DMS53 (cell line): ENCODE measurements at regions not wholly inside any gene's neighbourhood (a gene's known extent, or its start where the extent isn't known, plus 50 kb on each side); places are given as distances from the start of the nearest gene placed in this dataset.

Source experiments
- DNase-seq: peaks from one replicate; lab custom pipeline; 2025; lab: John Stamatoyannopoulos, UW

DNA sequence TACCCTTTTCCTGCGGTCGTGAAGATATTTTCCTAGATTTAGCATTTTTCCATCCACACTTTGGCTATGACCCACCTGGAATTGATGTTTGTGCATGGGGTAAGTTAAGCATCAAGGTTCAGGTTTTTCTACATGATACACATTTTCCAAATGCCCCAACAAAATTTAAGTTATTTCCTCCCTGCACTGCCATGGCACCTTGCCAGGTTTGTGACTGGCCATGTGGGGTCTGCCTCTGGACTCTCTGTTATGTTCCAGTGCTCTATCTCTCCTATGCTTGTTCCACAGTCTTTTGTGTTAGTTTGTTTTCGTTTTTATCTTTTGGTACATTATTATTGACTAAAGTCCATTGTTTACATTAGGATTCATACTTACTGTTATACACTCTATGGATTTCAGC, 934.3 kb downstream of the TBC1D22A start:
- DNase-seq: no peak

DNA sequence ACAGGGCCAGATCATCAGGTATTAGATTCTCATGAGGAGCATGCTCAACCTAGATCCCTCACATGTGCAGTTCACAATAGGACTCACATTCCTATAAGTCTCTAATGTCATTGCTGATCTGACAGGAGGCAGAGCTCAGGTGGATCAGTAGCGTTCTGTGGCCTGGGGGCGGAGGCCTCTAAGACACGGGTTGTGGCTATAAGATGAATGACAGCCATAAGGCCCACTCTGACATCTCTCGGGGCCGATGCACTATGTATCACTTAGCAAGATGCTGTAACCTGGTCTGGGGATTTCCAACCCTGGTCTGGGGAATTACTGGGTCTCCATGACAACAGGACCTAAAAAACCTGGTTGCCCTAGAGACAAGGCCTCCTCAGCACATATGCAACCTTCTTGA, 932.7 kb downstream of the TBC1D22A start:
- DNase-seq: no peak

DNA sequence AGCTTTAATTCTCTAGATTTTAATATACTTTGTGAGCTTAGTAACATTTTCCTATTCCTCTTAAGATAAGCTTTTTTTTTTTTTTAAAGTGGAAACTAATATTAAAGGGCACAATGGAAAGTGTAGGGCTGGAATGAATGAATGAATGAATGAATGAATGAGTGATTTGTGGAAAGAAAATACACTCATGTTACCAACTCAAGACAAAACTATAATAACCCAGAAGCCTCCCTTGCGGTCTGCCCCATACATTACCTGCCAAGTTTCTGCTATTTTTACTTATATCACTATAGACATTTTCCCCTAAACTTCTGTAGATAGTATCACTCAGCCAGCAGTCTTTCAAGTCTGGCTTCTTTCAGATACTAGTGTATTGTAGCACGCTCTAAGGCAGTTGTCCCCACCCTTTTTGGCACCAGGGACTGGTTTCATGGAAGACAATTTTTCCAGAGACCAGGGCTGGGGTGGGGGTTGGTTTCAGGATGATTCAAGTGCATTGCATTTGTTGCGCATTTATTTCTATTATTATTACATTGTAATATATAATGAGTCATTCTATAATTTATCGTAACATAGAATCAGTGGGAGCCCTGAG, 932.2 kb downstream of the TBC1D22A start:
- DNase-seq: no peak

DNA sequence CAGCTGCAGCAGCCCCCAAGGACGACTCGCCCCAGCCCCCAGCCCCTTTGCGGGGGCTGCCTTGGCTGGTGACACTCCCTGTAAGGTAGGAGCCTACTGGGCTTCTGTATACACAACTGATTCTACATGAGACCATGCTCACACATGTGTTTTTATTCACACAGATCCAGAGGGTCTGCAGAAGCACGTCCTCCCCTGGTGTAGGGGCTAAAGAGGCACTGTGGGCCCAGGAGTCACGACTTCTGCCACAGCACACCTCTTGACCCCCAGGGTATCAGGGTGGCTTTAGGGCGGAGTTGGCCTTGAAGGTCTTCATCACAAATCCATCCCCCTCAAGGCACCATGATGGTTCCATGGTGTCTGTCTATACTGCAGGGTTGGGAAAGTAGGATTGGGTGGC, 931.2 kb downstream of the TBC1D22A start:
- no peak for DNase-seq

DNA sequence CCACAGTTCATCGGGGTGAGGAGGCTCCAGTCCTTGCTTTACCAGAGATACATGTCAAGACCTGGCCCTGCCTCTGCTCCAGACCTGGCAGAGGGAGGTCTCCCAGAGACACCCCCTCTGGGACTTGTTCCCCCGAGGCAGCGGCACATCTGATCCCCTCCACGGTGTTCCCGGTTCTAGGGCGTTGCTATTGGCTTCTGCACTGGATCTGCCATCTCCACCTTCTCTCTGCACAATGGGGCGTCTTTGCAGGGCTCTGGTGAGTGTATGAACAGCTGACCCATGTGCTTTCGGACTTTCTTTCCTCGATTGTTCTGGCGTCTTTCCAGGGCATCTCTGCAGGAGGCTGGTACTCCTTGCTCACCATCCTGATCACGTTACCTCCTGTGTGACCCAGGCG, 930.4 kb downstream of the TBC1D22A start:
- DNase-seq: no peak

DNA sequence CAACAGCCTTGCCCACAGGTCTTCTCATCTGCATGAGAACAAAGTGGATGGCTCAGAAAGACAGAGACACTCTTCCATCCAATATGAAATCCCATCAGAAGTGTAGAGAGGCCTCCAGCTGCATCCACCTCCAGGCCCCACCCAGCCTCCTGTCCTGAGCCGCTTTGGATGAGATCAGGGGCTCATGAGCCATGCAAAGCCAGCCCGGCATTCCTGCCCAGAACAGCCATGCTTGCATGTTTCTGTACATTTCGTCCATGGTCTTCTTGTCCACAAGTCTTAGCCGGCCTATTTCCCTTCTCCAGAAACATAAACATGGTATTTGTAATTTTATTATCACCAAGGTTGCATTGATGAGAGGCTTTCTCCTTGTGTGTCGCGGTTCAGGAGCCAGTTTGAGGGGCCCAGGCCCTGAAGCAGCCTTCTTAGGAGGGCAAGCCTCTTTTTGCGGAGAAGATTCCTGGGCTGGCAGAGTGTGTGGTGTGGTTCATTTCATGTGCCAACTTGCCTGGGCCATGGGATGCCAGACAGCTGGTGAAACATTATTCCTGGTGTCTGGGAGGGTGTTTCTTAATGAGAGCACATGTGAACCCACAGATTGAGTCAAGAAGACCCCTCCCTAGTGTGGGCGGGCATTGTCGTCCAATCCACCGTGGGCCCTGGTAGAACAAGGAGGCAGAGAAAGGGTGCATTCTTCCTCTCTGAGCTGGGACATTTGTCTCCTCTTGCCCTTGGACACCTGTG, 928.9 kb downstream of the TBC1D22A start:
- no peak for DNase-seq

DNA sequence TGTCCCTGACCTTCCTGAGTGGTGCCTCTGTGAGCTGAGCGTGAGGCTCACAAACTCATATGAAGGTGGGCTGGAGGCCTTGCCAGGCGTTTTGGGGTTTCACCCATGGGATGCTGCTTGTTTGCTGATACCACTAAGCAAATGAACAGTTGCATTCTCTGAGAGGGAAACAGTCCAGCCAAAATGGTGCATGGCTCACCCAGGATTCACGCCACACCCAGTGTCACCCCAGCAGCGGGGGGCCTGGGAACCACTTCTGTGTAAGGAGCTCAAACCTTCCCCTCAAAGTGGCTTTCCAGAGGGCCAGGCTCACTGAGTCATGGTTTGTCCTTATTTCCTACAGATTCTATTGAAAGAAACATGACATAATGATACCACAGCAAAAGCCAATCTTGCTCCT, 928.1 kb downstream of the TBC1D22A start:
- DNase-seq: no peak

DNA sequence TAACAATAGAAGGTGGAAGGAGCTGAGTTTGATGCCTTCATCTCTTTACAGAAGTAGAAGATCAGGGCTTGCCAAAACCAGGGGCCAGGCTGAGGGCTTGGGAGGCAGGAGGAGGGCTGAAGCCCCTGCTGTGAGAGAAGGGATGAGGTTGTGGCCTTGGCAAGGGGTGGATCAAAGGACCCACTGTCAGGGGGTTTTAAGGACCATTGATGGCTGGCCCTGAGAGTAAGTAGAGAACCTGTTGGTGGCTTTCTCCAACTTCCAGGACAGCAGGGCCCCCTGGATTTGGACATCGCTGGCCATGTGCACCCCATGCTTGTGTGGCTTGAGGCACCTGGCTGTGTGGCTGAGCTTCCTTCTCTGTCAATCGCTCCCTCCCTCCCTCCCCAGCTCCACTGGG, 927.7 kb downstream of the TBC1D22A start:
- no peak for DNase-seq

DNA sequence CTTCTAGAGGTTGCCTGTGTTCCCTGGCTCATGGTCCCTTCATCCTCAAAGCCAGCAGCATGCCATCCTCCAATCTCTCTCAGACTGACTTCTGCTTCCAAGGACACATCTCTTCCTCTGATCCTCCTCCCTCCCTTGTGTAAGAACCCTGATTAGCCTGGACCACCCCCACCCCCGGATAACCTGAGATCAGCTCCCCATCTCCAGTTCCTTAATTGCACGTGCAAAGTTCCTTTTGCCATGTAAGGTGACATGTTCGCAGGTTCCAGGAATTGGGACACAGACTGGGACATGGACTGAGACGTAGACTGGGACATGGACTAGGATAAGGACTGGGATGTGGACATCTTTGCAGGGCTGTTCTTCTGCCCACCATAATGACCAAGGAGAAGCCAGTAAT, 925.3 kb downstream of the TBC1D22A start:
- DNase-seq: no peak

DNA sequence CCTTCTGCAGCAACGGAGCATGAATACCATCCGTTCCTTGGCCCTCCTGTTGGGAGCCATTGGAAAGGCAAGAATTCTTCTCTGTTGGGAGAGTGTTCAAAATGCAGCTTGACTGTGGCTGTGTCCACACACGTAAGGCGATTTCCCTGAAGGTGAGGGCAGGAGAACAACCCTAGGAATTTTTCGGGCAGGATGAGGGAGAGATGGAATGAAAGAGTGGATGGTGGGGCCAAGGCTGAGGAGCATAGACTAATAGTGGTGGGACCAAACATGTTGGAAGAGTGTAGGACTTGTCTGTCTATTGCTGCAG, 924.9 kb downstream of the TBC1D22A start:
- no peak for DNase-seq

DNA sequence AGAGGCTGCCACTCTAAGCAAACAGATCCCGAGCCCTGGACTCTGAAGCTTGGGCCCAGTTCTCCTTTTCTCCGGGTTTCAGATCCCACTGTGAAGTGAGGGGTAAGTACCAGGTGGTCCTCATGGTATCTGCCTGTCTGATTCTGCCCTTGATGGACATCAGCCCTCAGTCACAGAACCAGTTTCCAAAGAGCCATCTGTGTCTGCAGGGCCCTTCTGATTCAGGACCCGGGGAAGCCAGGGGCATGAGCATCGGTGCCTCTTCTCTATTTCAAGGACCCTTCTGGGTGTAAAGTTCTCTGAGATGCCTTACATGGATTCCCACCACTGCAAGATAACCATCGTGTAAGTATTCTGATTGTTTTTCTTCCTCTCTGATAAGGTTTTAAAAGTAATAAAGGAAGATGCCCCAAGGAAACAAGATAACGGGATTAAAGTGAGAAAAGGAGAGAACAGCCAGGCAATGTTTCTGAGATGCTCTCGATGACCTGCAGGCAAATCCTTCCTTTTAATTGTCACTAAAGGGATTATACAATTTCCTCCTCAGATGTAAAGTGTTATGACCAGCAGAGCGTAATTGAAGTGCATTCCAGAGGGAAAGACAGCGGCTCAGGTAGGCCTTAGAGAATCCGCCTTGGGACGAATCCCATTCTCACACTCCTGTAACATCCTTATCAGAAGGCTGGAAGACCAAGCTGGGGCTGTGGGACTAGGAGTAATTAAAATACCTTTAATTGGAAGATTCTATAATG, 924.3 kb downstream of the TBC1D22A start:
- no peak for DNase-seq

DNA sequence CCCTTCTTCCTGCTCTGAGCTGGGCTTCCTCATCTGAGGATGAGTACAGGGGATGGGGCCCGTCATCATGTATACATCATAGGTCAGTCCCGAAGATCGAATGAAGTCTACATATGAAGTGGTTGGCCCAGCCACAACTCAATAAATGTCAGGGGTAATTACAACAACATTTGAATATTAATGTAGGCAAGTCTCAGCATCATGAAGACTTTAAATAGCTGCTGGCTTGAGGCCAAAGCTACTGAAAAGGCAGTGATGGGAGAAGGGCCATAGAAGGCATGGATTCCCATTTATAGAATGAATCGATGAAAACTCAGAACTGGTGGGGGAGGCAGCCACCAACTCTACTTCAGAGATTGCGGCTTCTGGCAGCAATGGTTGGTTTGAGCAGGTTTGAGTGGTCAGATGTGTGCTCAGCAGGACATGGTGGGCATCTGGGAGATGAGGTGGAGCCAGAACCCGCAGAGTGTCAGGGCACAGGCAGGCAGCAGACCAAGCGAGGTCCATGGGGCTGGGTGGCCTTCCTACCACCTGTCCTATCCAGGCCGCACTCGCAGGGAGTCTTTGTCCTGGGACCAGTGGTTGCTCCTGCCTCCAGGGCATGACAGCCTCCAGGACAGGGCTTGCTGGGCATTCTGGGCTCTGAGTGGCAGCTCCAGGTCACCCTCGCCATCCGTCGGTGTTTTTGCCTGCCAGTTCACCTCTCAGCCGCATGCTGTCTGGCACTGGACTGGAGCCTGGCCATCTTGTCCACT, 919.1 kb downstream of the TBC1D22A start:
- DNase-seq: no peak

DNA sequence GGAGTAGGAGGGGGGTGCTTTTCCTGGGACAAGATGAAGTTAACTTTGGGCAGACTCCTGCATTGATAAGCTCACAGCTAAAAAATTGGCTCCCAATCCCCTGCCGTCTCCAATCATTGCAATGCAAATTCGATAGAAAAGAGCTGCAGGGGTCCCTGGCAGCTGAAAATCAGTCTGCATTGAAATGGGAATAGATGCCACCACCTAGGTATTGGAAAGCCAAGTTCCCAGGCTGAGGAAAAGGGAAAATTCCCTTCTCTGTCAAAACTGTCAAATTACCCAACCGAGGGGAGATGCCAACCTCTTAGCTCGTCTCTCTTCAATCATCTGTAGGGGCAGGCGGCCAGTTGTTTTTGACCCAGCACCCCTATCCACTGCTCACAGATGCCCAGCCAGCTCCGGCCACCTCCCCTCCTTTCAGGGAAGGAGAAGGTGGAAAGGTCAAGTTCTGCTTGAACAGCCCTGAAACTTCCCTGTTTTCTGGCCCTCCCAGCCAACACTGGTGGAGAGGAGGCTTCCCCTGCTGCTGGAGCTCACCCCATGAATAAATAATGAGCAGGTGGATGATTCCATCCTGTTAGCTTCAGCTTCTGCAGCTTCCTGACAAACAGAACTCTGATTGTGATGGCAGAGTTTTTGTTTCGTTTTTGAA, 916.3 kb downstream of the TBC1D22A start:
- no peak for DNase-seq

DNA sequence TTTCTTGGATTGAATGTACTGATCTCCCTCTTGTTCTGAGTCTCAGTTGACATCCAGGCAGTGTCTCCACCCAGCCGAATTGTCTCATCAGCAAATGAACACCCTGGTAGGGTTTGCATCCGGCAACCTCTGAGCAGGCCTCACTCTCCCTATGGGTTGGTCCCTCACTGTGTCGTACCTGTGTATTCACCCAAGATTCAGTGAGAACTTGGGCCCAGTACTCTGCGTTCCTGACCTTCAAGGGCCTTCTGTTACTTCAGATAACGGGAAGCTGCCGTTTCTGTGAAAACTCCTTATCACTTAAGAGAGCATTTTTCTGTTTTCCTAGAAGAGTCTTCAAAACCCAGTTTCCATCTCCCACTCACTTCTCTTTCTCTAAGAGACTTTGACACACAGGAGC, 915.6 kb downstream of the TBC1D22A start:
- DNase-seq: no peak

DNA sequence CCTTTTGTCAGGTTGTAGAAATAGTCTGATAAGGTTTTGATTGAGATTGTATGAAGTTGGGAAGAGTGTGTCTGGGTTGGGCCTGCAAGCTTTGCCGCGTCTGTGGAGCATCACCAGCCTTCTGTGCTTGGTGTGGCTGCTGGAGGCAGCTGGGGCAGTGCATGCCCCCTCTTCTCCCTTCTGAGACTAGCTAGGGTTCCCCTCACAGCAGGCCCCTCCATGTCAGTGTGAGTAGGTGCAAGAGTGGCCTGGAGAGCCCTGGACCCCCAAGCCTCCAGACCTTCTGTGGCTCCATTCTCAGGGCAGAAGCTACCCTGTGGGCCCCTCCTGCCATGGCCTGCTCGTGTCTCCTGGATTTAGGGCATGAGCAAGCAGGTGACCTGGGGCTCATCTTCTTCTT, 914.2 kb downstream of the TBC1D22A start:
- DNase-seq: no peak

DNA sequence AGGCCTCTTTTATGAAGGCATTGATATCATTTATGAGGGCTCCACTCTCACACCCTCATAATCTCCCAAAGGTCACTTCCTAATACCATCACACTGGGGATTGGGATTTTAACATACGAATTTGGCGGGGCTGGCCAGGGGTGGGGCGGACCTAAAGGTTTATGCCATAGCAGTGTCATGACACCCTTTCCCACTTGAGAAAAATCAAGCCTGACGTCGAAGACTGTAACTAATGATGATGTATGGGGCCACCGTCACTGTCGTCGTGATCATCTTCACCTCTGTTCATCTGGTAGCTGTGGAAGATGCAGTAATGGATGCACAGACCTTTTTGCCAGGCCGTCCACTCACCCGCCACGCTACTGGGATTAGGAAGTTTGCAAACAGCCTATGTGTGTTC, 912.1 kb downstream of the TBC1D22A start:
- DNase-seq: no peak

DNA sequence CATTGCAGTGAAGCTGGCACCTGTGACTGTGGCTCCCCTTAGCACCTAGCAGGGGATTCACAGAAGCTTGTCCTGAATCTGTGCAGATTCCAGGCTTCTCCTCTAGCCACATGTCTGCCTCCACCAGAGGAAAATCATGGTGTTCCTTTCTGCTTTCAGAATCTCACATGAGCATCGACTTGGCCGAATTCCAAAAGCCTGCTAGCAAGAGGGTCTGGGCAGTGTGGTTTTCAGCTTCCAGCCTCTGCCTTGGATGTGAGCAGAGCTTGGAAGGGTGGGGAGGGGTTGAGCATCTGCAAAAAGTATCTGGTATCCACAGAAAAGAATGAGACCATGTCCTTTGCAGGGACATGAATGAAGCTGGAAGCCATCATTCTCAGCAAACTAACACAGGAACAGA, 911.1 kb downstream of the TBC1D22A start:
- no peak for DNase-seq

DNA sequence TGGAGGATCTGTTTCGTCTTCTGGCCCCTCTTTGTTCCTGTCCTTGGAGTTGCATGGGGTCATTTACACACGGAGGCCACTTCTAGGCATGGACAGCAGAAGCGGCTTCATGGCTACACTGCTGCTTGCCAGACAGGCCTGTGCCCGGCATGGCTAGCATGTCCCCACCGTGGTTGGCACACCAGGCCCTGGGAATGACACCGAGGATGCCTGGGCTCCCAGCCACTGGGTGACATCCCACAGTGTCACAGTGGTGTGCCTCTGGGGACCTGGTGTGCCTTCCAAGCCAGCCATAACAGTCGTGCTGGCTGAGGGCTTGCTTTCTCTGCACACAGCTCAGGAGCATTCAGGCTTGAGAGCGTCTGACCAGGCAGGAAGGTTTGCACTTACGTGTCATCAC, 910.1 kb downstream of the TBC1D22A start:
- no peak for DNase-seq

DNA sequence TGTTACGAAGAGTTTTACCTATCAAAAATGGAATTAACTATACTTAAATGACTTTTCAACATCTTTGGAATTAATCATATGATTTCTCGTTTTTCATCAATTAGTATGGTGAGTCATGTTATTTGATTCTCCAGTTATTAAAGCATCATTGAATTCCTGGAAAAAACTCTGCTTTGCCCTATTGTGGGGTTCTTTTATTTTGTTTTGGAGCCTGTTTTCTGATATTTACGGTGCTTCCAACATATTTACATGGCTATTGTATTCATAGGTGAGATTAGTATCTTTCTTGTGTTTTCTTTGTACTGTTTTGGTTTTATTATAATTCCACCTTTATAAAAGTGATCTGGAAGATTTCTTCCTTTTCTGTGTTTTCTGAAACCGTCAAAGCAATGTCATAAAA, 902.7 kb downstream of the TBC1D22A start:
- DNase-seq: no peak

DNA sequence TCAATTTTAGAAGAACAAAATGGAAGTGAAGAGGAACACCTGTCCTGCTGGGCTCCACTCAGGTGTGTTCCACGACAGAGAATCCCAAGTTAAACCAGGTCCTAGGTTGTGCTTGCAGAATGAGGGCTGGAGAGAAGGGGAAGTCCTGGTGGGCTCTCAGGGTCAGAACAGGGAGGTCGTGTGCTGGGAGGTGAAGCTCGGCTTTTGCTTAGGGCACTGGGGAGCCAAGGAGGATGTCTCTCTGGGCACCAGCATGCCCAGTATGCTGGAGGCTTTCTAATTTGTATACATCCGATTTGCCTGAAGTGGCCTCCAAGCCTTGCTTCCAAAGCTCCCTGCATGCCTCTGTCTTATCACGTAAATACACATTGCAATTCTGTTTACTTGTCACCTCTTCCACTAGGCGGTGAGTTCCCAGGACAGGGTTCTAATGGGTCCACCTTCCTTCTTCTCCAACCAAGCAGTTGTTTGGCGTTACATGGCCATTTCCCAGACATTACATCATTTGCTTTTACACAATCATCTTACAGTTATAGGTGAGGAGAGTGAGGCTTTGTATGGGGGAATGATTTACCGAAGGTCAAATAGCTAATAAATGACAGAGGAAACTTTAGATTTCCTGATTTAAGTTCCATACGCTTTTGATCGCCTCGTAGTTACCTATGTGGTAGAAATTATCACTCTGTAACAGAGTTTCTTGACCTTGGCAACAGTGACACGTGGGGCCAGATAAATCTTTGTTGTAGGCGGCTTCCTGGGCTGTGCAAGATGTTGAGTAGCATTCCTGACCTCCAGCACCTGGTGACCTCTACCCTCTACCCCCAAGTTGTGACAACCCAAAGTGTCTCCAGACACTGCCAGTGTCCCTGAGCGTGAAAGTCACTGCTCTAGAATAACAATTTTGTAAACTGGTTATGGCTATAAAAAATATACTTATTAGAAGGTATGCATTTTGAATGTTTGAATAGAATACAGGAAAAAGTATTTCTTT, 901.5 kb downstream of the TBC1D22A start:
- DNase-seq: no peak
